Right atrium auricular region (tissue), 2 donors: ENCODE measurements at regions not wholly inside any gene's neighbourhood (a gene's known extent, or its start where the extent isn't known, plus 50 kb on each side); places are given as distances from the start of the nearest gene placed in this dataset.

Source experiments
- DNase-seq: peaks from one replicate; pipeline ENCODE4 v3.0.0-alpha.2; 2019; ENCODE audit warnings: low spot score
- H3K27ac ChIP-seq, 2 donors: fragments of 200-600 bp; sonication (generic); 1 replicate in 1 of 2; 2 replicates in 1 of 2; pipeline ENCODE4 v1.5.1; 2016 to 2019
- H3K27me3 ChIP-seq, 2 donors: fragments of 200-600 bp; sonication (generic); one replicate each; pipeline versions ENCODE4 v1.5.1 to v1.6.0; 2017 to 2019
- H3K36me3 ChIP-seq: fragments of 200-600 bp; sonication (generic); one replicate; pipeline ENCODE4 v1.5.1; 2016
- H3K4me1 ChIP-seq, 2 donors: fragments of 200-600 bp; sonication (generic); one replicate each; pipeline versions ENCODE4 v1.5.1 to v1.6.0; 2017 to 2019
- H3K4me3 ChIP-seq, 2 donors: fragments of 200-600 bp; sonication (generic); 1 replicate in 1 of 2; 2 replicates in 1 of 2; pipeline ENCODE4 v1.5.1; 2017 to 2019; ENCODE audit warnings: mild to moderate bottlenecking in 1 of 2, moderate library complexity in 1 of 2
- H3K9me3 ChIP-seq, 2 donors: fragments of 200-600 bp; sonication (generic); one replicate each; pipeline ENCODE4 v1.5.1; 2019
- CTCF ChIP-seq, 2 donors: fragments of 200-600 bp; sonication (generic); IDR thresholded peaks; one replicate each; pipeline ENCODE4 v1.5.1; 2019; ENCODE audit warnings: antibody characterized with exemption in 2 of 2

- H3K4me3 ChIP-seq, result no peak overlapping the region
- no peaks in the 10 kb centered on the region for H3K36me3 ChIP-seq
- H3K27ac ChIP-seq, result no peak overlapping the region
- H3K9me3 ChIP-seq, result peaks cover 0 to 7% of the 10 kb centered on the region in 2 donors
- TF ChIP-seq CTCF (IDR thresholded peaks at IDR 0.05), result no peak
- no peaks in the 10 kb centered on the region for H3K4me1 ChIP-seq
- H3K27me3 ChIP-seq, result no peaks in the 10 kb centered on the region
- no peak for DNase-seq
Measured at GRCh38 chrX:20412871-20413486, 146.3 kb upstream of the RPS6KA3 start.

- Histone ChIP-seq H3K27ac (no peak overlapping the region), H3K9me3 (peaks cover 0 to 9% of the 10 kb centered on the region in 2 donors), H3K36me3 (no peaks in the 10 kb centered on the region), H3K27me3 (no peaks in the 10 kb centered on the region), H3K4me1 (no peaks in the 10 kb centered on the region), H3K4me3 (no peak overlapping the region)
- no peak for TF ChIP-seq CTCF (IDR thresholded peaks at IDR 0.05)
- no peak for DNase-seq
Measured at GRCh38 chrX:20410540-20410939, 143.8 kb upstream of the RPS6KA3 start.

GRCh38 chrX:20409991-20410390 is 143.3 kb upstream of the RPS6KA3 start:
- Histone ChIP-seq H3K27ac (no peak overlapping the region), H3K4me1 (no peaks in the 10 kb centered on the region), H3K4me3 (no peak overlapping the region), H3K9me3 (peaks cover 0 to 9% of the 10 kb centered on the region in 2 donors), H3K27me3 (no peaks in the 10 kb centered on the region), H3K36me3 (no peaks in the 10 kb centered on the region)
- DNase-seq, result no peak
- no peak for TF ChIP-seq CTCF (IDR thresholded peaks at IDR 0.05)

- no peak for DNase-seq
- Histone ChIP-seq H3K9me3 (peaks cover 0 to under 1% of the 10 kb centered on the region in 2 donors), H3K4me1 (no peaks in the 10 kb centered on the region), H3K4me3 (no peak overlapping the region), H3K36me3 (no peaks in the 10 kb centered on the region), H3K27me3 (no peaks in the 10 kb centered on the region), H3K27ac (no peak overlapping the region)
- TF ChIP-seq CTCF (IDR thresholded peaks at IDR 0.05), result no peak
Measured at GRCh38 chrX:20402956-20403355, 136.2 kb upstream of the RPS6KA3 start.

GRCh38 chrX:20399728-20400414 is 133.2 kb upstream of the RPS6KA3 start:
- H3K36me3 ChIP-seq, result no peaks in the 10 kb centered on the region
- H3K4me3 ChIP-seq, result no peak overlapping the region
- no peak overlapping the region for H3K27ac ChIP-seq
- DNase-seq, result no peak
- TF ChIP-seq CTCF (IDR thresholded peaks at IDR 0.05), result no peak
- no peaks in the 10 kb centered on the region for H3K4me1 ChIP-seq
- no peaks in the 10 kb centered on the region for H3K9me3 ChIP-seq
- H3K27me3 ChIP-seq, result no peaks in the 10 kb centered on the region
